GM12864 (cell line): ENCODE measurements at regions not wholly inside any gene's neighbourhood (a gene's known extent, or its start where the extent isn't known, plus 50 kb on each side); places are given as distances from the start of the nearest gene placed in this dataset.

Source experiments
- DNase-seq: peaks from one replicate; pipeline ENCODE4 v3.0.0-alpha.2; 2011; ENCODE audit warnings: low read depth
- H3K4me3 ChIP-seq: 2 replicates; pipeline ENCODE4 v1.5.1; 2011; ENCODE audit warnings: mild to moderate bottlenecking, low read depth, low read length, control low read depth
- TF ChIP-seq, protein P1 (sequence below): IDR thresholded peaks from 2 replicates; pipeline ENCODE4 v1.5.1; 2011; ENCODE audit warnings: low read depth, mild to moderate bottlenecking, moderate library complexity, low read length, control low read depth, inconsistent platforms; ENCODE audit errors: missing control alignments

GRCh38 chr4:162392946-162393345 lies 229.1 kb upstream of the FSTL5 start:
- TF ChIP-seq, protein P1, sequence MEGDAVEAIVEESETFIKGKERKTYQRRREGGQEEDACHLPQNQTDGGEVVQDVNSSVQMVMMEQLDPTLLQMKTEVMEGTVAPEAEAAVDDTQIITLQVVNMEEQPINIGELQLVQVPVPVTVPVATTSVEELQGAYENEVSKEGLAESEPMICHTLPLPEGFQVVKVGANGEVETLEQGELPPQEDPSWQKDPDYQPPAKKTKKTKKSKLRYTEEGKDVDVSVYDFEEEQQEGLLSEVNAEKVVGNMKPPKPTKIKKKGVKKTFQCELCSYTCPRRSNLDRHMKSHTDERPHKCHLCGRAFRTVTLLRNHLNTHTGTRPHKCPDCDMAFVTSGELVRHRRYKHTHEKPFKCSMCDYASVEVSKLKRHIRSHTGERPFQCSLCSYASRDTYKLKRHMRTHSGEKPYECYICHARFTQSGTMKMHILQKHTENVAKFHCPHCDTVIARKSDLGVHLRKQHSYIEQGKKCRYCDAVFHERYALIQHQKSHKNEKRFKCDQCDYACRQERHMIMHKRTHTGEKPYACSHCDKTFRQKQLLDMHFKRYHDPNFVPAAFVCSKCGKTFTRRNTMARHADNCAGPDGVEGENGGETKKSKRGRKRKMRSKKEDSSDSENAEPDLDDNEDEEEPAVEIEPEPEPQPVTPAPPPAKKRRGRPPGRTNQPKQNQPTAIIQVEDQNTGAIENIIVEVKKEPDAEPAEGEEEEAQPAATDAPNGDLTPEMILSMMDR = no peak
- DNase-seq = no peak
- H3K4me3 ChIP-seq = no peak overlapping the region

- TF ChIP-seq, protein P1 = no peak
- no peak overlapping the region for H3K4me3 ChIP-seq
- DNase-seq = no peak
These were observed 202.3 kb upstream of the FSTL5 start for GRCh38 chr4:162366146-162366545.

GRCh38 chr4:162364651-162365050 lies 200.9 kb upstream of the FSTL5 start:
- TF ChIP-seq, protein P1 = no peak
- DNase-seq = no peak

GRCh38 chr4:162360369-162361149 lies 196.8 kb upstream of the FSTL5 start:
- TF ChIP-seq, protein P1 = no peak
- no peak overlapping the region for H3K4me3 ChIP-seq
- DNase-seq = no peak

More at GRCh38 chr4:162364651-162365050, 200.9 kb upstream of the FSTL5 start:
- H3K4me3 ChIP-seq = no peak overlapping the region

- no peak overlapping the region for H3K4me3 ChIP-seq
- TF ChIP-seq, protein P1 = no peak
- DNase-seq = no peak
These were observed 192.4 kb upstream of the FSTL5 start for GRCh38 chr4:162356181-162356580.

DNA sequence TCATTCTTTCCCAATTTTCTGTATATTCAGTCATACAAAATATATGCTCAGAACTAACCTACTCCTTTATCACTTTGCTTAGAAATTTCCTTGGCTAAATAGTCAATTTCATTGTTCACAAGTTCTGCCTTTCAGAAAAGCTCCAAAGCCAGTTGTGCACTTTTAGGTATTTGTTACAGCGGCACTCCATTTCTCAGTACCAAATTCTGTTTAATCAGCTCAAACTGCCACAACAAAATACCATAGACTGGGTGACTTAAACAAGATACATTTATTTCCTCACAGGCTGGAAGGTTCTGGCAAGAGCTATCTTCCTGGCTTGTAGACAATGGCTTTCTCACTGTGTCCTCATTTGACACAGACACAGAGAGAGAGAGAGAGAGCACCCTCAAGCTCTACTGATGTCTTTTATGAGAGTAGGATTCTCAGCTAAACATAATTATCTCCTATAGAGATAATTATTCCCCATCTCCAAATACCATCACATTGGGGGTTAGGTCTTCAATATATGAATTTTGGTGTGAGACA lies 188.8 kb upstream of the FSTL5 start:
- no peak for DNase-seq
- no peak overlapping the region for H3K4me3 ChIP-seq
- TF ChIP-seq, protein P1 = no peak

- DNase-seq = no peak
These were observed 186.5 kb upstream of the FSTL5 start for GRCh38 chr4:162350331-162350730.

More at GRCh38 chr4:162350331-162350730, 186.5 kb upstream of the FSTL5 start:
- H3K4me3 ChIP-seq = no peak overlapping the region
- TF ChIP-seq, protein P1 = no peak
